NB4 (cell line): ENCODE measurements at regions not wholly inside any gene's neighbourhood (a gene's known extent, or its start where the extent isn't known, plus 50 kb on each side); places are given as distances from the start of the nearest gene placed in this dataset.

ENCODE experiments used
- POLR2A ChIP-seq: IDR thresholded peaks from 2 replicates; pipeline ENCODE4 v1.6.1; 2011; ENCODE audit warnings: mild to moderate bottlenecking; ENCODE audit not compliant: insufficient read length; ENCODE audit errors: extremely low read depth
- TF ChIP-seq, protein P1 (sequence below): IDR thresholded peaks from one replicate; pipeline ENCODE4 v1.5.1; 2012; ENCODE audit warnings: low read depth, low read length
- TF ChIP-seq, protein P2 (sequence below): IDR thresholded peaks from 2 replicates; pipeline ENCODE4 v1.6.1; 2011; ENCODE audit warnings: low read depth, low read length

DNA sequence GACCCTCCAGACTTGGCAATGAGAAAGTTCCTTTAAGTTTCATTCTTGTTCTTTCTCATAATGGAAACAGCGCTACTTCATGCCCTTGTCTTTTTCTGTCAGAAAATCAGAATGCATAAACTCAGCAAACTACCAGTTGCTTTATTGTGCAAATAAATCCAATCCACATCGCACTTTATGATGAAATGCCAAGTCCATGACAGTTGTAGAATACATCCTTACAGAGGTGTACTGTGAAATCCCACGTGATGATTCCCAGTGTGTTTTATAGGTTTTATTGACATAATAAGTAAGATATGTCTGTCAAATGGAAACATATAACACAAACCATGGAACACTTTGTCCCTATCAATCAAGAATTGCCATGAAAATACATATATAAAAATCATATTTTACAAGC lies 295.0 kb downstream of the PCDH7 start:
- TF ChIP-seq, protein P1, sequence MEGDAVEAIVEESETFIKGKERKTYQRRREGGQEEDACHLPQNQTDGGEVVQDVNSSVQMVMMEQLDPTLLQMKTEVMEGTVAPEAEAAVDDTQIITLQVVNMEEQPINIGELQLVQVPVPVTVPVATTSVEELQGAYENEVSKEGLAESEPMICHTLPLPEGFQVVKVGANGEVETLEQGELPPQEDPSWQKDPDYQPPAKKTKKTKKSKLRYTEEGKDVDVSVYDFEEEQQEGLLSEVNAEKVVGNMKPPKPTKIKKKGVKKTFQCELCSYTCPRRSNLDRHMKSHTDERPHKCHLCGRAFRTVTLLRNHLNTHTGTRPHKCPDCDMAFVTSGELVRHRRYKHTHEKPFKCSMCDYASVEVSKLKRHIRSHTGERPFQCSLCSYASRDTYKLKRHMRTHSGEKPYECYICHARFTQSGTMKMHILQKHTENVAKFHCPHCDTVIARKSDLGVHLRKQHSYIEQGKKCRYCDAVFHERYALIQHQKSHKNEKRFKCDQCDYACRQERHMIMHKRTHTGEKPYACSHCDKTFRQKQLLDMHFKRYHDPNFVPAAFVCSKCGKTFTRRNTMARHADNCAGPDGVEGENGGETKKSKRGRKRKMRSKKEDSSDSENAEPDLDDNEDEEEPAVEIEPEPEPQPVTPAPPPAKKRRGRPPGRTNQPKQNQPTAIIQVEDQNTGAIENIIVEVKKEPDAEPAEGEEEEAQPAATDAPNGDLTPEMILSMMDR: no peak
- no peak for TF ChIP-seq POLR2A
- TF ChIP-seq, protein P2, sequence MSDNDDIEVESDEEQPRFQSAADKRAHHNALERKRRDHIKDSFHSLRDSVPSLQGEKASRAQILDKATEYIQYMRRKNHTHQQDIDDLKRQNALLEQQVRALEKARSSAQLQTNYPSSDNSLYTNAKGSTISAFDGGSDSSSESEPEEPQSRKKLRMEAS: no peak
